Fibroblast of skin of abdomen (primary cell): ENCODE measurements at regions not wholly inside any gene's neighbourhood (a gene's known extent, or its start where the extent isn't known, plus 50 kb on each side); places are given as distances from the start of the nearest gene placed in this dataset.

Source experiments
- DNase-seq: peaks from one replicate; pipeline ENCODE4 v3.0.0-alpha.2; 2013

DNA sequence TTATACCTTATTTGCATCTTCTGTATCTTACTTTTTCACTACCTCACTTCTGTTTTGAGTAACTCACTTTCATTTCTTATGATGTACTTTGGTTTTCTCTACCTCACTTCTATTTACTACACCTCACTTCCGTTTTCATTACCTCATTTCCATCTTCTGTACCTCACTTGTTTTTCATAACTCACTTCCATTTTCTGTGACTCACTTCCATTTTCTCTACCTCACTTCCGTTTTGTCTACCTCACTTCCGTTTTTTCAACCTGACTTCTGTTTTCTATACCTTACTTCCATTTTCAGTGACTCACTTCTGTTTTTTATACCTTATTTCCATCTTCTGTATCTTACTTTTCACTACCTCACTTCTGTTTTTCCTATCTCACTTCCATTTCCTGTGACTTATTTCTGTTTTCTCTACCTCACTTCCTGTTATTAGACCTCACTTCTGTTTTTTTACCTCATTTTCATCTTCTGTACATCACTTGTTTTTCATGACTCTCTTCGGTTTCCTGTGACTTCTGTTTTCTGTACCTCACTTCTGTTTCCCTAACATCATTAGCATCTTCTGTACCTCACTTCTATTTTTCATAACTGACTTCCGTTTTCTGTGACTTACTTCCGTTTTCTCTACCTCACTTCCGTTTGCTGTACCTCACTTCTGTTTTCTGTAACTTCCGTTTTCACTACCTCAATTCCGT lies 493.1 kb upstream of the AKR1E2 start:
- DNase-seq = no peak

DNA sequence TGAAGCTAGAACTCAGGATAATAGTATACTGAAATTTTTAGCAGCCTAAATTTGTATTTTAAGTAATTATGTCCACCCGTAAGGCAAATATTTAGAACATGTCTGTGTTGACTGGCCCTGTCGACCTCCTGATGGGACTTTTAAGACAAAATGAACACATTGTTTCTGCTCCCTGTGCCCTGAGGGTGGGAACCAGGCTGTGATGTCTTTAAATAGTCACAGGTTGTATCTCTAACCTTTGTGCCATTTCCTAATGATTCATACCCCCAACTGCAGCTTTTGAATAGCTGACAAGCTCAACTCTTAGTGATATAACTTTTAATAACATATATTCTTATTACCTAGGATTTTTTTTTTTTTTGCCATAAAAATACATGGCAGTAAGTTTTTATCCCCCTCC lies 494.9 kb upstream of the AKR1E2 start:
- no peak for DNase-seq

DNA sequence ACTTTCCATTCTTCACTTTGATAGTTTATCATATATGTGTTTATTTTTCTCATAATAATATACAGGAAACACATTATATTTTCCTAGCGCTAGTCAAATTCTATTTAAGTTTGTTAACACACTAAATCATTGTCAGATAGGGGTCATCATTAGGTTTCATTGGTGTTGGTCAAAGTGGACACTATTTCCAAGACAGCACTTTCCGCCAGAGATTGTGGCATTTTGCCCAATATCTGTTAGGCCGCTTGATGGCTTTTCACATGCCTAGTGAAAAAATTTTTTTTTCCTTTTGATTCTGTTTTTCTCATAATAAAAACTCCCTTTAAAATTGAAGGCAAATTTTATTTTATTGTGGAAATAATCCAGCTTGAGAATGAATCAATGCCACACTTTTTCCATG lies 495.4 kb upstream of the AKR1E2 start:
- DNase-seq = no peak

DNA sequence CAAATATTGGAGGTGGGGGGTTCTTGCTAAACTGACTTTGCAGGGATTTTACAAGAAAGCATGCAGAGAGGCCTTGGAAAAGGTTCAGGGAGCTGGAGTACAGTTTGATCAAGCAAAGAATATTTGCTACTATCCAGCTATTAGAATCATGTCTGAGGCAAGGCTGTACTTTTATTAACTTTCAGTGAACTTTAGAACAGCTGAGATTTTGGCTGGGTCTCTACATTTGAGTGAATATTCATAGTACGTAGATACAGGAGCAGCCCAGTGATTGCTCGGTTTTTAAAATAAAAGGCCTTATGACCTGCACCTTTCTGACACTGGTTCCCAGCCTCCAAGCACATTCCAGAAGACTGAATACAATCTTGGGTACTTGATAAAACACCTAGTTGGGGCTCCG lies 496.8 kb upstream of the AKR1E2 start:
- no peak for DNase-seq

DNA sequence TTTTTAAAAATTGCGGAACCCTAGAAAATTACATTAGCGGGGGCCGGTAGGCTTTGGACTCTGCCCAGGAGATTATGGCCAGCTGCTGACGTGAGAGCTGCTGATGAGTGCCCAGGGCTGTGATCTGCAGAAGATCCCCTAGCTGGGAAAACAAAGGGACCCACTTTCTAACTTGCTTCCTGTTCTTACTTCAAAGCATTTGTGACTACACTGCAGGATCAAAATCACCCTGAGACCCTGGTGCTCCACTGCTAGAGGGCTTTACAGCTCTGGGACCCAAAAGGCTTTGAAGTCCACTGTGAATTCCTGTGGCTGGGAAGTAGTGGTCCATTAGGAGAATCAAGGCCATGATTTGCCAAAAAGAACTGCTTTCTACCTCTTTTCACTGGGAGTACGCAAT lies 499.4 kb upstream of the AKR1E2 start:
- DNase-seq = no peak

DNA sequence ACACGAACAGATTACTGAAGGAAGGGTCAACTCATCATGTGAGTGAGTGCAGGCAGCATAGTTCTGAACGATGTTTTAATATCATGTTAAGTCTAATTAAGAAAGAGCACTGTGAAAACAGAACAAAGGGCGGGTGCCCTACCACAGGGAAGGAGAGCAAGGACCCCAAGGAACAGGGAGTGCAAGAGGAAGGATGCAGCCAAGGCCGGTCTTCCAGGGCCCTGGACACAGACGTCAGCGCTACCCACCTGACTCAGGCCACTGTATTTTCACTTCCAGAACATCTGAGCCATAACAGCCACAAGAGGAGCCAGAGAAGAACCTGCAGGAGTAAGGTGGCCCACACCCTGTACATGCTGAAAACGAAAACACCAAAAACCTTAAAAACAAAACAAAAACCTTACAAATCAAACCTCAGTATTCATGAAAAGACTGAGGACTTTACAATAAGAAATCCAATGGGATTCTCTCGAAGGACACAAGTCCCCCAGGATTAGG lies 506.1 kb upstream of the AKR1E2 start:
- no peak for DNase-seq

DNA sequence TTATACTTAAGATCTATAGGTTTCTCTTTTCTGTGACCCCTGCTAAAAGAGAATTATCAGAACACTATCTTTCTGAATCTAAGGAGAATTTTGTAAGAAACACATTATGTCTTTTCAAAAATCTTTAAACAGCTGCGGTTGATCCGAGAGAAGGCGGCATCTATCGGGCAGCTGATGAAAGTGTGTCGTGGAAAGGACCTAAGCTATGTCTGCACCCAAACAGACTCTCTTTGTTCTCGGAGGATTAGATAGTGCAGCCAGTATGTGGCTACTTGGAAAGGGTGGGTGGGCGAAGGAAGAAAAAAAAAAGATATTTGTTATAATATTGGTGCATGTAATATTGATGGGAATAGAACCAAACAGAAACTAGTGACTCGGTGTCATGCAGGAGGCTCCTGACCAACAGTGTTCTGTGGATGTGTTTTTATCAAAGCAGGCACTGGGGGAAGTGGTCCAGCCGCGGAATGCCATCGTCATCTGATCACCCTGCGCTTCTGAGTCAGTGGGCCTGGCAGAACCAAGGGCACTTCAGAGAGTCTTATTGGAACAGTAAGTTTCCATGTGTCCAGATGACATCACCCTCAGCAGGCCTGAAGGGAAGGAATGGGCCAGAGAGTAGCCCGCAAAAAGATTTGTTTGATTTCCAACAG lies 509.7 kb upstream of the AKR1E2 start:
- DNase-seq = peak; percentile 39

DNA sequence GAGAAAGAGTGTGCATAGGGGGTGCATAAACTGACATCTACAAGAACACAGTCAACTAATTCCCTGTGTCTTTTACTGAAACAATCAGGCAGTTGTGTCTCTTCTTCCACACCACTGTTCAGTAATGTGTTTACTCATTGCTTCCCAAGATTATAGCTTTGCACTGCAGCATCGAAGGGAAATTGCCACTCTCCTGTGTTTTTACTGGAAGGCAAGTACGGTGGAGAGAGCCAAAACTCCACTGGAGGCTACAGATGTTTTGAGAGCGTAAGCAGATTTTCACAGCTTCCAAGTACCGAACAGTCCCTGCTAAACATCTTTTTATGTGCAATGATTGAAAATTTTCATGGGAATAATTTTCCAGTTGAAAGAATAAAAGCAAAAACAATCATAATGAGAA lies 510.5 kb upstream of the AKR1E2 start:
- DNase-seq = peak; percentile 32

DNA sequence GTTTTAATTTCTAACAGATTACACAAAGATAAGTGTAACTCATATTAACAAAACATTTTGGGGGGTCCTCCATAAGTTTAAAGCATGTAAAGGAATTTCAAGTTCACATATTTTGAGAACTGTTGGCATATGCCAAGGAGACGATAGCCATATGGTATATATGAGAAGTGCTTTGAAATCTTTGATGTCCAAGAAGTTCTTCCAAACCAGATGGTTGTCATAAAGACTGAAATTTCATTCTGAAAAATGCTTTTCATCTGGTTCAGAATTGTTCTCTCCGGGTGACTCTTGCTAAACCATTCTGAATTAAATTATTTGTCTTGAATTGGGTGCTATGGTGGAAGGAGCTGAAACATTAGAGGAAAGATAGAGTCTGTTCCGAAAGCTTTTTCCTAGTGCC lies 513.0 kb upstream of the AKR1E2 start:
- no peak for DNase-seq

DNA sequence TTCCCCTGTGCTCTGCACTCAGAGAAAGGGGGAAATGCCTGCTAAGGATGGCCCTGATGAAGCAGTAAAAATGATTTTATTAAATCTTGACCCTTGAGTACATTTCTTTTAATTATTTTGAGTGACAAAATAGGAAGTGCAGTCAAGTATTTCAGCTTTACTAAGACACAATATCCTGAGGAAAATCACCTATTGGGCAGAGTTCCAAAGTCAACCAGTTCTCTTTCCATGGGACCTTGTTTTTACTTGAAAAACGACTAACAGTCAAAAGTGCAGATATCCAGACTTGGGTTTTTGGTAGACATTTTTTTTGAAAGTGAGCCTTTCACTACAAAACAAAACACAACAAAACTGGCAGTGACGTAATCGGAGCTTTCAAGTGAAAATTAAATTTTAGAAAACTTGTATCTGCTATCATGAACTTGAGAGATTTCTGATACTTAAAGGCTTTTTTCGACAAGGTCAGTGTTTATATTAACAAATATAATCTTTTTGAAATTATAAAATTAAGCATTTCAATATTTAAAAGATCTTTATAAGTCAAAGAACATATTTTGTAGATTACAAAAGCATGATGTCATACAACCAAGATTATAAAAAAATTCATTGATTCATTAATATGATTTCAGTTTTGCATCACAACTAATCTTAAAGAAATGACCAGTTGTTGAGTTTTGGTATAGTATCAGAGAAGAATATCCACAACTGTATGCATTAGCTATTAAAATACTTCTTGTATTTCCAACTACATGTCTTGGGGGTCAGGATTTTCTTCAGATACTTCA lies 513.8 kb upstream of the AKR1E2 start:
- no peak for DNase-seq

DNA sequence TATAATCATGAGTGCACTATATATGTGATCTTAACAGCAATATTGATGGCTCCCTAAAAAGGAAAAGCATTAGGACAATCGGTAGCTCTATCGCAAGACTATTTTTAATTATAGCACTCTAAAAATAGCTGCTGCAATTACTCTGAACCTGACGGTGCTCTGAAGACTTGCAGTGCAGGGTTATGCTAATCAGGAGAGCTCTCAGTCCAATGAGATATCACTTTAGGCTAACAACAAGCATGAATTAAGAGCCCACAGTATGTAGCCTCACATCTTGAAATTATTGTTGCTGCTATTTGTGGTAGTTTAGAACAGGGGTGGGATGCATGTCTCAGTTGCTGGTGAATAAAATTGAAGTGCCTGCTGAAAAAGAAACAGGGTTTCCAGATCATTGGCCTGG lies 515.8 kb upstream of the AKR1E2 start:
- DNase-seq = no peak

DNA sequence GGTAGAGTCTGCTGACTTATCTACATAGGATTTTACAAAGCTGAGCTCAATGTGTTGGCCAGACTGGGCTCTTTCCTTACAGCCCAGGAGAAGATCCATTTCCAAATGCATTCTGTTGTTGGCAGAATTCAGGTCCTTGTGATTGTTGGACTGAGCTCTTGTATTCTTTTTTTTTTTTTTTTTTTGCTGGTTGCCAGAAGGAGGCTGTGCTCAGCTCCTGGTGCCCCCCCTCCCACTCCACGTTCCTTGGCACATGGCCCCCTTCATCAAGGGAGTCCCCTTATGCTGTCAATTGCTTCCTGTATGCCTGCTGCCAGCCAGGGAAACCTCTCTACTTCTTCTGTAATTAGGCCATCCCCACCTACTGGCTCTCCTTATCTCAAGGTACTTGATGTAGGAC lies 518.1 kb upstream of the AKR1E2 start:
- DNase-seq = no peak

DNA sequence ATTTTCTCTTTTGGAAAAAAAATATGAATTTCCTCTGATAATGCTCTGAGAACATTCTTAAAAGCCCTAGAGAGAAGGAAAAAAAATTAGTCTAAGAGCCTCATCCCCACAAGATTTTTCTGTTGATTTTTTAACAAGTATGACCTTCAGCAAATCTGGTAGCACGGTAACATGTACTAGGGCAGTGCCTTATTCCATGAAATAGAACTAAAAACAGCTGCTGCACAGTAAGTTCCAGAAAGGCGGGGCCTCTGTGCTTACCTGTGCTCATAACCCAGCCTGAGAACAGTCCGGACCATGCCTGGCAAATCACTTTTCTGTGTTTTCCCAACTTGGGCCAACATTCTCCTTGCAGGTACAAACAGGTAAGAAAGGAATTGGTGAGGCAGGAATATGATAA lies 519.1 kb upstream of the AKR1E2 start:
- no peak for DNase-seq

DNA sequence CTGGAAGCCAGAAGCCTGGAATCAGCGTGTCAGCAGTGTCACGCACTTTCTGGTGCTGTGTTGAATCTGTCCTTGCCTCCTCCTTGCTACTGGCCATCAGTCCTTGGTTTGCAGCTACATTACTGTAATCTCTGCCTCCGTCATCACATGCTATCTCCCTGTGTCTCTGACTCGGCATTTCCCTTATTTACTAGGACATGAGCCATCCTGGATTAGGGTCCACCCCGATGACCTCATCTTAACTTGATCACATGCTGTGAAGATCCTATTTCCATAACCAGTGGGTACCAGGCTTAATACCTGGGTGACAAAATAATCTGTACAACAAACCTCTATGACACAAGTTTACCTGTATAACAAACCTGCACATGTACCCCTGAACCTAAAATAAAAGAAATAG lies 518.0 kb upstream of the KLF6 start:
- DNase-seq = no peak

DNA sequence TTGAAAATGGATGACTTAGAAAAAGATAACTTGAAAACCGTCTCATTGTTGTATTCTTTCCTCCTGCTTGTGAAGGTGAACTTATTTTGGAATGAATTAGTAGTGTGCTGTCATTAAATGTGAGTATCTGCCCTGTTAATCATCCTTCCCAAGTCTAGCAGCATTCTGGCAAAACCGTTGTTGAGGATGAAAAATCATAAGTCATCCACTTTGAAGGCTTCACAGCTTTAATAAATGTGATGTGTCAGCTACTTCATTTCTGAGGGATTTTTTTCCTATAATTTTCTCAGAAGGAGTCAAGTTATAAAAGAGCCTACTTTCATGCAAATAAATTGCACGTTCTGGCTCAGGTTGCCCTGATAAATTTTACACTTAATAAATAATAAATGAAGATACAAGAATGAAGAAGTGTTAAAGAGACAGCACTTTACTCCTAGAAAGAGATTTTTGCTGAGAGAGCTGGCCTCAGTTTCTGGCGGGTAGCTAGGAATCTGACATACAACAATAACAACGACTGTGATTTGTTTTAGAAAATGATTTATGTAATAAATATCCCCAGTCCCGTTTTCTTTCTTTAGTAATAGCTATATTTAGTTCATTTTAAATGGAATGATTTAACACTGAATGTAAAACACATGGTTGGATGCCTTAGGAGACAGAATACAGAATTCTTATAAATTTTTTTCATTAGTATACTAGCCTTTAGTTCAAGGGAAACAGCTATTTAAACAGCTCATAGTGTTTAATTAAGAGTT lies 516.5 kb upstream of the KLF6 start:
- peak; percentile 33 for DNase-seq

DNA sequence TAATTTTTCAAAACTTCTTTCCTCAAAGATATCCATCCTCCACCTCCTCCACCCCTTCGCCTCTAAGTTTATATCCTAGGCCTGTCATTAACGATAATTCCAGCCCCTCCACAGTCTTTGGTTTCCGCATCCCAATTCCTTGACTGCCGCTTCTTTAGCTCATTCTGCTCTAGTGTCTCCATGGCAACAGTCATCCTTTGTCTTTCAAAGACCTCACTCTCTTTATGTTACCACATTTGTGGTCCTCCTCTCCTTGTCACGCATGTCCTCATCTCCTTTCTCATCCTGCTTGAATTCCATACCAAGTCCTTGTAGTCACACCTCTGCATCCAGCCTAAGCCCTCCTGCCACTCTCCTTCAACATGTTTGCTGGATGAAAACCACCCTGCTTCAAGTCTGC lies 511.2 kb upstream of the KLF6 start:
- no peak for DNase-seq

DNA sequence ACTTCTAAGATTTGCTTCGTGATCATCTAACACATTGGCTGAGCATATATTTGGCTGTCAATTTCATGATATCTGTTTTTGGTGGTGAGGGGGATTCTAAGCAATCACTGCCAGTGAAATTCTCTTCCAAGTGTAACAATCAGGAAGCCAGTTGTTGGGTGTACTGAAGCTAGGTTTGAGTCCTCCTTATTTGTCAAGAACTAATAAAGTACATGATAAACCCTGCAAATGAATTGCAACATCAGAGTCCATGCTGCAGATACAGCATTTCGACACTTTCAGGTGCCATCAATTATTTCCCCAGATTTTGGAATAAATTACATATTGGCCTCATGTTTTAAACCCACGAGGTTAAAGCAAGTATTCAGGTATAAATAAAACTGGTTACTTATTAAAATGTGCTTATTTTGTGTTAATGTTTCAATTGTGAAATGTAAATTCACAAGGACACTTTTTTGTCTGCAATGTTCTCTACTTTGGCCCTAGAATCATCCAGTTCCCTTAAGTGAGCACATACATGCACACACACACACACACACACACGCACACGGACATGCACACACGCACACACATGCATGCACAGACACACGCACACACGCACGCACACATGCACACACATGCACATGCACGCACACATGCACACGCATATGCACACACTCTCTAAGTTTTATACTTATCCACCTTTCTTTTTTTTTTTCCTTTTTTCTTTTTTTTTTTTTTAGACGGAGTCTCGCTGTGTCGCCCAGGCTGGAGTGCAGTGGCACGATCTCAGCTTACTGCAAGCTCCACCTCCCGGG lies 510.2 kb upstream of the KLF6 start:
- no peak for DNase-seq

DNA sequence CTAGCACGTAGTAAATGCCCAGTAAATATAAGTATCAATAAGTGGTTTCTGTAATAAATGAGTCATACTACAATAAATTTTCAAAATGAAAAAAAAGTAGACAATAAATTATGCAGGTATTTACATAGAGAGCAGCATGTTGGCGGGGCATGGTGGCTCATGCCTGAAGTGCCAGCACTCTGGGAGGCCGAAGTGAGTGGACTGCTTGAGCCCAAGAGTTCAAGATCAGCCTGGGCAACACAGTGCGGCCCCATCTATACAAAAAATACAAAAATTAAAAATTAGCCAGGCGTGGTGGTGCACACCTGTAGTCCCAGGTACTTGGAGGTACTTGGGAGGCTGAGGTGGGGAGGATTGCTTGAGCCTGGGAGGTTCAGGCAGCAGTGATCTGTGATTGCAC lies 509.3 kb upstream of the KLF6 start:
- DNase-seq = no peak

DNA sequence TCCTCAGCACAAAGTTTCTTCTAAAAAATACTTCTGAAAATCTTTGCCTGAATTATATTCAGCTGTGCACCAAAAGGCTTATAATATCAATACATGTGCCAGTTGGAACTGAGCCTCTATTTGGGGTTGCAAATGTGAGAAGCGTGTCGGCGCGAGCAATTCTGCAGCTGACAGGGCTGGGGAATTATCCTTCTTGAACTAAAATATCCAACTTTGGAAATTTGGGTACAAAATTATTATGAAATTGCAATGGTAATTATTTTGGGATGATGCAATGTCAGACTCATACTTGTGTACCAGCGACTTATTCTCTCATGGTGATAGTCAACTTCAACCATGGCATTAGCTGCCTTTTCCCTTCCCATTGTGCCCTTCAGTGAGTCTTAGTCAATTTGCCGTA lies 507.0 kb upstream of the KLF6 start:
- DNase-seq = no peak

DNA sequence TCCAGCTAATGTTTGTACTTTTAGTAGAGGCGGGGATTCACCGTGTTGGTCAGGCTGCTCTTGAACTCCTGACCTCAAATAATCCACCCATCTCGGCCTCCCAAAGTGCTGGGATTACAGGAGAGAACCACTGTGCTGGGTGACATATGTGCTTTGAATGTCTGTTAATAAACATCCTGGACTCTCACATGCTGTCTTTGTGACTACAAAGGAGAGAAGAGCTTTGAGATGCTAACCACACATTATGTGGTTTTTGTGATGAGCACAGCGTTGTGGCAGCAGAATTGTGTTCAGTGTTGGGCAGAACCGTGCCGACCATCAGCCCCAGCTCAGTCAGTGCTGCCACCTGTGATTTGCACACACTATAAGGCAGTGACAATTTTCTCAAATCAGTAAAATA lies 500.1 kb upstream of the KLF6 start:
- DNase-seq = peak; percentile 34

DNA sequence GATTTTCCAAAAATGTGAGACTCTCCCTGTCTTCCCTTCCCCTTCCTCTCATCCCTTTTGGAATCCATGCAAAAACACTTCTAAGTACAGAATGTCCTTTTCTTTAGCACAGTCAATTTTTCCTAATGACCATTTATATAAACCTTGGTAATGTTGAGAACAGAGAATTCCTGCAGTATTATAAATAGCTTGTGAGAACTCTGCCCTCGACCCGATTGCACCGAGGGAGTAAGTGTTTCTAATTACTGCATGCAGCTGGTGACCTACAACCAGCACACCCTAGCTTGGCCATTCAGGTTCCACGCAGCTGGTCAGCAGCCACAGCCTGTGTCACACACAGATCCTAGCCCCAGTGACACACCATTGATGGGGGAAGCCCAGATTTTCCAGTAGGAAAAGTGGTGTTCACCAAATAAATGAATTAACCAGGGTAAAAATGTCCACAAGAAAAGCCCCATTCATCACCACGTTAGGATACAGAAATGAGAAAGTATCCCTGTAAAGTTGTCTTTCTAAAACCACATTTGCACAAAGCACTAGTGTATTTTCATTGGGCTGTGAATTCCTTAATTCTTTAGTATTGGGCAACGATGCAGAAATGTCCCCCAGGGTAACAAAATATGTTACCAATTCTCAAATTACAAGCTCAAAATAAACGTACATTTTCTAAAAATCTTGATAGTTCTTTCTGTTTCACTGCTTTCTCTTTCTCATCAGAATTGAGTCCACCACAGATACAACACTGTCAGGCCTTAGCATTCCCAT lies 499.0 kb upstream of the KLF6 start:
- DNase-seq = peak; percentile 76
